GM19372 (cell line): ENCODE measurements at regions not wholly inside any gene's neighbourhood (a gene's known extent, or its start where the extent isn't known, plus 50 kb on each side); places are given as distances from the start of the nearest gene placed in this dataset.
"Not testable (repeated sequence)": the region's sequence is repeated elsewhere in the genome, so short reads cannot be mapped to it uniquely, and the experiment has no call there.

ENCODE experiments used
- ATAC-seq: cut with Tn5 transposase; IDR thresholded peaks from one replicate; pipeline ENCODE4 v1.9.1; 2021; ENCODE audit warnings: mild to moderate bottlenecking, low read depth, moderate library complexity; ENCODE audit not compliant: unreplicated experiment

DNA sequence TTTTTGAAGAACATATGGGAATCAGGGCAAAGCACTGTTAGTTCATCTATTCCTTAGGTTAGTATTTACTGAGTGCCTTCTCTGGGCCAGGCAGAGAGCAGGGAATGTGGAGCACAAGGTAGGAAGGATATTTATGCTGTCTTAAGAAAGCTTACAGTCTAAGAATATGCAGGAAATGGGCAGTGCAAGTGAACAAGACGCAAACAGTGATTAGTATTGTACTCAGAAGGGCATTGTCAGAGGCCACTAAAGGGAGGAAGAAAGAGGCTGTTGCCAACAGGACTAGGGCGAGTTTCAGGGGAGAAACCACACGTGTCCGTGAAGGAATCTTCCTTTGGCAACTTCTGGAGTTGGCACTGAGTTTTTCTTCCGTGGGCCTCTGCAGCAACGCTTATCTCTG lies 552.8 kb upstream of the COBL start:
- no peak for ATAC-seq

GRCh38 chr7:51867117-51867516 lies 550.5 kb upstream of the COBL start:
- no peak for ATAC-seq

DNA sequence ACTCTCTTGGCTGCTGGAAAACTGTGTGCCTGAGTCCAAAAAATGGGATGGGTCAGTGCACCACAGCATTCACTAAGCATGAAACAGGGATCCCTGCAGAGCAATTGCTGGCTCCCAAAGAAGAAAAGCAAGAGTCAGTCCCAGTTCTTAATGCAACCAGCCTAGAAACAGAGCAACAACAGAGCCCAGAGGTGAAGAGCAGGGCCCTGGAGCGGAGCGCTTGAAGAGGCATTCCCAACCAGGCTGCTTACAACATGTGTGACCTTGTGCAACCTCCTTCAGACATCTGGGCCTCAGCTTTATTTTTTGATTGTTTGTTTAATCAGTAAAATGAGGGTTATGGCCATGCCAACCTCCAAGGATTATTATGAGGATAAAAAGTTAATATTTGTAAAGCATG lies 543.7 kb upstream of the COBL start:
- ATAC-seq = no peak

- no peak for ATAC-seq
Observed at GRCh38 chr7:51850126-51850525, 533.5 kb upstream of the COBL start.

DNA sequence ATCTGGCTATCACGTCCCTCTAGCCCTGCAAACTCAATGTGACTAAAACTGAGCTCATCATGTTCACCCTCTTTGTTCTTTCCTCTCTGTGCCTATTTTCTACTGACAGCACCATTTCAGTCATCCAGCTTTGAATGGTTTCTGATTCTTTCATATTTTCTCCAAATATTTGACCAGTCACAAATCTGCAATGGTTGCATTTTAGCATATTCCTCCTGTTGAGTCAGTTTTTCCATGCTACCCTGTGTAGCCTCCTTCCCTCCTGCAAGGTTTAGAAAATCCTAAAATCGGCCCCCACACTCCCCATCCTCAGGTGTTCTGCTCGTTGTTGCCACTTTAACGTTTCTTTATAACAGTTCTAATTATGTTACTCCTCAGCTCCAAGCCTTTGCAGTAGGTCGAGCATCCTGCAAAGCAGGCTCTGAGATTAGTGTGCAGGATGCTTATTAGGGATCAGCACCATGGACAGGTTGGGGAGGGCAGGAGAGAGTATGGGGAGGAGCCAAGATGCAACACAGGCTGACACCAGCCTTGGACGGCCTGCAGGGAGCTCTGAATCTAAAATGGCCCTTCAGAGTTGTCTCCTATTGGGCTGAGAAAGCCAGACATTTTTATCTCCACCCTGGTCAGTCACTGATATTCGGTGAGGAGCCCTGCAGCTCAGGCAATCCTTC lies 531.0 kb upstream of the COBL start:
- ATAC-seq = no peak

- not testable (repeated sequence) for ATAC-seq
Observed at GRCh38 chr7:51839130-51839529, 522.5 kb upstream of the COBL start.

- ATAC-seq = no peak
Observed at GRCh38 chr7:51827631-51828030, 511.0 kb upstream of the COBL start.

- no peak for ATAC-seq
Observed at GRCh38 chr7:51824050-51824449, 507.4 kb upstream of the COBL start.

- no peak for ATAC-seq
Observed at GRCh38 chr7:51823437-51823836, 506.8 kb upstream of the COBL start.

- ATAC-seq = no peak
Observed at GRCh38 chr7:51817694-51818225, 501.2 kb upstream of the COBL start.

- ATAC-seq = not testable (repeated sequence)
Observed at GRCh38 chr7:51805783-51806431, 489.3 kb upstream of the COBL start.

DNA sequence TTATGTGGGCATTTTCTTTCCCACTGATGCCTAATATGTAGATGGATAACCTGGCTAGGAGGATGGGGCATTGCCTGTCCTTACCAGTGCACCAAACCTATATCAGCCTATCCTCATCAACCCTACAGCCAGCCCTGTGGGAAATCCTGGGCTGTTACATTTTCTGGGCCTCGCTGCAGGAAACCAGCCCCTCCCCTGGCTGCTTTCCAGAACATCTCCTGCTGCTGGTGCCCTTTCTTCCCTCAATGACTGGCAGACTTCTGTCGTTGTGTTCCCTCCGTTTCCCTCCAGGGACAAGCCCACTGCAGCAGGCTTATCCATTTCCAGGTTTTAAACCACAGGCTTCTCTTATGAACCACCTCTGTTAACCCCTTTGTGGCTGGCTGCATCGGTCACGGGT lies 486.1 kb upstream of the COBL start:
- no peak for ATAC-seq

DNA sequence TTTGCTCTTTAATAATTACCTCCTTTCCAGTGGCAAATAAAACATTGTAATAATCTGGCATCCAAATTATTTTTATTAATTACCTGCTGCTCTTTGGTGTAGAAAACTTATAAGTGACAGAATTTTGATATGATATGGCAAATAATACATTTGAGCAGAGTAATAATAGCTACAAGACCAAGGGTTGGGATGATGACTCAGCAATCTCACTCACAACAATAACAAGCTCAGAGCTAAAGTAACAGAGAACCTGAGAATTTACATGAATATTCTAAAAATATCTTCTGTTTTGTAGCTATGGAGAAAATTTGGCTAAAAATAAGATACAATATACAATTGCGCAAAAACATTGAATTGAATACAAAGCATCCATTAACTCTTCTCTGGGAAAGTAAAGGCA lies 480.8 kb upstream of the COBL start:
- ATAC-seq = no peak

DNA sequence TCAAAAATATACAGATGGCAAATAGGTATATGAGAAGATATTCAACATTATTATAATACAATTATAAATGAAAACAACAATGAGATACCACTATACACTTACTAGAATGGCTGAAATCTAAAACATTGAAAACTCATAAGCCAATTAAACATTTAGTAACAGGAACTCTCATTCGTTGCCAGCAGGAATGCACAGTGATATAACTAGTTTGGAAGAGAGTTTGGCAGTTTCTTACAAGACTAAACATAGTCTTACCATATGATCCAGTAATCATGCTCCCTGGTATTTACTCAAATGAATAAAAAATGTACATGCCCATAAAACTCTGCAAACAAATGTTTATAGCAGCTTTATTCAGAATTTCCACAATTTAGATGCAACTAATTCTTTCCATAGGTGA lies 476.2 kb upstream of the COBL start:
- no peak for ATAC-seq

- ATAC-seq = no peak
Observed at GRCh38 chr7:51789489-51789888, 472.9 kb upstream of the COBL start.

- ATAC-seq = no peak
Observed at GRCh38 chr7:51786284-51786683, 469.7 kb upstream of the COBL start.

GRCh38 chr7:51785876-51786275 lies 469.3 kb upstream of the COBL start:
- ATAC-seq = no peak

DNA sequence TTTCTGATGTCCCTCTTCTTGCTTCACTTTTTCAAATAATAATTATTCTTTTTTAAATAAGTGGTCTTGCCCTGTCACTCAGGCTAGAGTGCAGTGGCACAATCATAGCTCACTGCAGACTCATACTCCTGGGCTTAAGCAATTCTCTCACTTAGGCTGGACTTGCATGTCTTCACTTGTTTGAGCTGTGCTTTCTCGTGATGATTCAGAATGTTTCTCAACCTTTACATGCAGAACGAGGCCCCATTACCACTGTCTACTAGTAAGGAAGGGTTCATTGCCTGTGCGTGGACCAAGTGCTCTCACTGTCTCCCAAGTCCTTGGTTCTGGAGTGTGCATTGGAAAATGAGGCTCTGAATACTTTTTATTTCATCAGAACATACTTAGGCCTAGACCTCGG lies 468.6 kb upstream of the COBL start:
- no peak for ATAC-seq

GRCh38 chr7:51783241-51783640 lies 466.6 kb upstream of the COBL start:
- ATAC-seq = no peak

DNA sequence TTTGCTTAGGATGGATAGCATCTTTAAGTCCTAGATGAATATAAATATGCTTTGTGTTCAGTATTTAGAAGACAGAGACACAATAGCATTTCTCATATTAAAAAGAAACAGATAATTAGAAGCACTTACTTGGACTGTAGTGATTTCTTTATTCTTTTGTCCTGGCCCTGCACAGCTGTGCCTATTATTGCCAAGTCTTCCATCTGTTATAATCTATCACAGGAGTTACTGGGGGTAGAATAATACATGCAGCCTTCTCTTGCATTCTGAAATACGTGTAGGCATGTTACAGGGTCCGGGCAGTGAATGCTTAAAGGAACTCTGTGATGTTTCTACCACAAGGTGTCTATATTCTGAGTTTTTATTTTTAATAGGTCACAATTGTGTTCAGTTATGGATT lies 461.5 kb upstream of the COBL start:
- no peak for ATAC-seq

GRCh38 chr7:51774178-51774577 lies 457.6 kb upstream of the COBL start:
- no peak for ATAC-seq

DNA sequence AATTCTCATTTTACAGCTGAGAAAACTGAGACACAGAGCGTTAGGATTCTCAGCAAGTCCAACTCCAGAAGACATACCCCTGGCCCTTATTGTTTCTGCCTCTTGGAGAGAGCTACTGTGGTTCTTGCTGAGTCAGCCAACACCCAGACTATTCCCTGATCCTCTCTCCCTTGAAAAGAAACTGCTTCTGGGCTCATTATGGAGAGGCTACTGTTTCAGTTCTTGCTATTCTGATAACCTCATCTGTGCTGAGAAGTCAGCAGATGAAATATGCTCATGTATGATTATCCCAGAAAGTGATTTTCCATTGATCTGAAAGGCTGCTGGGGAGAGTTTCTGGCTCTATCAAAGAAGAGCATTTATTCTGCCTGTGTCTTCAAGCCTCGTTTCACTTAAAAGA lies 455.6 kb upstream of the COBL start:
- no peak for ATAC-seq
